Kidney (tissue), 13 donors: ENCODE measurements at regions not wholly inside any gene's neighbourhood (a gene's known extent, or its start where the extent isn't known, plus 50 kb on each side); places are given as distances from the start of the nearest gene placed in this dataset.

Source experiments
- DNase-seq, 5 donors: peaks; one replicate each; pipeline ENCODE4 v3.0.0-alpha.2; 2013 to 2020
- FAIRE-seq: peaks from 2 replicates; lab custom pipeline; 2012; peaks lifted over from hg19 to GRCh38; lab: Jason Lieb, UNC
- H3K27ac ChIP-seq, 2 donors: one replicate each; pipeline ENCODE4 v1.7.0; 2013; ENCODE audit warnings: low read depth in 2 of 2, low read length in 2 of 2, inconsistent platforms in 1 of 2
- H3K27me3 ChIP-seq: one replicate; pipeline ENCODE4 v1.7.1; 2013; ENCODE audit warnings: low read length, inconsistent platforms; ENCODE audit not compliant: control insufficient read depth, insufficient read depth
- H3K36me3 ChIP-seq, 3 donors: one replicate each; pipeline versions ENCODE4 v1.7.0 to v1.7.1; 2013; ENCODE audit warnings: low read length in 3 of 3, control low read depth in 1 of 3, inconsistent platforms in 1 of 3; ENCODE audit not compliant: insufficient read depth in 3 of 3, control insufficient read depth in 2 of 3
- H3K4me1 ChIP-seq, 3 donors: one replicate each; pipeline versions ENCODE4 v1.7.0 to v1.7.1; 2013; ENCODE audit warnings: low read length in 3 of 3, inconsistent platforms in 1 of 3, low read depth in 1 of 3; ENCODE audit not compliant: control insufficient read depth in 2 of 3, insufficient read depth in 2 of 3
- H3K4me3 ChIP-seq, 3 donors: one replicate each; pipeline versions ENCODE4 v1.7.0 to v1.8.1; 2013; ENCODE audit warnings: low read length in 3 of 3, control low read depth in 1 of 3, inconsistent platforms in 1 of 3
- H3K9ac ChIP-seq, 3 donors: one replicate each; pipeline versions ENCODE4 v1.7.0 to v1.7.1; 2013; ENCODE audit warnings: low read length in 3 of 3, control low read depth in 1 of 3, inconsistent platforms in 1 of 3
- H3K9me3 ChIP-seq, 3 donors: one replicate each; pipeline versions ENCODE4 v1.7.0 to v1.7.1; 2013; ENCODE audit warnings: low read length in 3 of 3, control low read depth in 1 of 3, inconsistent platforms in 1 of 3; ENCODE audit not compliant: control insufficient read depth in 2 of 3, insufficient read depth in 1 of 3
- intact Hi-C: fragments of 100-400 bp; cut with DNase I; formaldehyde crosslinking; loops from one replicate; pipeline ENCODE4 v1.11.1; 2022
- TF ChIP-seq, protein P1 (sequence below): IDR thresholded peaks from 3 replicates; pipeline ENCODE4 v1.5.1; 2012; ENCODE audit warnings: mild to moderate bottlenecking, moderate library complexity, borderline replicate concordance; ENCODE audit not compliant: insufficient read depth; ENCODE audit errors: extremely low read depth
- donor health status: control.
- donor health status: control.
- donor health status: control.
- donor health status: control.
- donor health status: control.
- donor health status: DM: yes; HTN: yes; CAD: no.
- donor health status: Normal renal cell carcinoma (clear cell type).

DNA sequence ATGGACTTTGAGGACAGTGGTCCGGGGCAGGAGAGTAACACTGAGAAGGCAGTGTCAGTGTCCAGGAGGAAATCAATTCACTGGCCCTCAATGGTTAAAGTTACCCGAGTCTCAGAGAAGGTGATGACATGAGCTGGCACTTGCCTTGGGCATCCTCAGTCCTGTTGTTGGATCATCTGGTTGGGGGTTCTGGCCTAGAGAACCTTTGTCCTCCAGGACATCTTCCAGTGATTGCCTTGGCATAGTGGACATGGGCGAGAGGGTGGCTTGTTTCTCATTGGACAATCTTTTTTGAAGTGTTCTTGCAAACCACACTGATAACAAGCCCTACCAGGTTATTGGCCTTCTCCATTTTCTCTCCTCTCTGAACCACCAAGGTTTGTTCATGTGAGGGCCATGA, 83.4 kb upstream of the TERB2 start:
- H3K9me3 ChIP-seq = peaks cover 0 to 22% (median 0%) of the 10 kb centered on the region in 3 donors
- no peaks in the 10 kb centered on the region for H3K4me1 ChIP-seq
- TF ChIP-seq, protein P1, sequence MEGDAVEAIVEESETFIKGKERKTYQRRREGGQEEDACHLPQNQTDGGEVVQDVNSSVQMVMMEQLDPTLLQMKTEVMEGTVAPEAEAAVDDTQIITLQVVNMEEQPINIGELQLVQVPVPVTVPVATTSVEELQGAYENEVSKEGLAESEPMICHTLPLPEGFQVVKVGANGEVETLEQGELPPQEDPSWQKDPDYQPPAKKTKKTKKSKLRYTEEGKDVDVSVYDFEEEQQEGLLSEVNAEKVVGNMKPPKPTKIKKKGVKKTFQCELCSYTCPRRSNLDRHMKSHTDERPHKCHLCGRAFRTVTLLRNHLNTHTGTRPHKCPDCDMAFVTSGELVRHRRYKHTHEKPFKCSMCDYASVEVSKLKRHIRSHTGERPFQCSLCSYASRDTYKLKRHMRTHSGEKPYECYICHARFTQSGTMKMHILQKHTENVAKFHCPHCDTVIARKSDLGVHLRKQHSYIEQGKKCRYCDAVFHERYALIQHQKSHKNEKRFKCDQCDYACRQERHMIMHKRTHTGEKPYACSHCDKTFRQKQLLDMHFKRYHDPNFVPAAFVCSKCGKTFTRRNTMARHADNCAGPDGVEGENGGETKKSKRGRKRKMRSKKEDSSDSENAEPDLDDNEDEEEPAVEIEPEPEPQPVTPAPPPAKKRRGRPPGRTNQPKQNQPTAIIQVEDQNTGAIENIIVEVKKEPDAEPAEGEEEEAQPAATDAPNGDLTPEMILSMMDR = no peak
- DNase-seq (no peak), FAIRE-seq (no peak)
- H3K27me3 ChIP-seq = no peaks in the 10 kb centered on the region
- H3K27ac ChIP-seq = no peak overlapping the region
- no peak overlapping the region for H3K9ac ChIP-seq
- H3K36me3 ChIP-seq = no peaks in the 10 kb centered on the region
- H3K4me3 ChIP-seq = no peak overlapping the region
- intact Hi-C loops = no loop called here

DNA sequence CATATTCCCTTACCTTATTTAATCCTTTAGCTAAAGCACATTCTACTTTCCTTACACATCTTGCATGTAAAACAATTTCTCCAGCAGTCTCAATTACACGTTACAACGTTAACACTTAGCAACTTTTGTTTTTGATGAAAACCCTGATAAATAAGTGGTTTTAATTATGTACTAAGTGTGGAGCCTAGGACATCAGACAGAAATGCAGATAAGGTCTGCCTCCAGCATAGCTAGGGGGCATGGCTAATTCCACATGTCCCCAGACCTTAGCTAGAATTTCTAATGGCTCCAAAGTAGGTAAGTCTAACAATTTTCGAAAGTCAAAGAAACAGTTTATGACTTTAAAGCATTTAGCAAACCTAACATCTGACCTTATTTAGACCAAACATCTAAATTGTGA, 77.4 kb upstream of the TERB2 start:
- Histone ChIP-seq H3K4me1 (no peaks in the 10 kb centered on the region), H3K27ac (no peak overlapping the region), H3K9ac (no peak overlapping the region), H3K9me3 (peaks cover 0 to 29% (median 0%) of the 10 kb centered on the region in 3 donors), H3K36me3 (no peaks in the 10 kb centered on the region), H3K27me3 (no peaks in the 10 kb centered on the region), H3K4me3 (no peak overlapping the region)
- intact Hi-C loops = no loop called here
- TF ChIP-seq, protein P1 = no peak
- no peak for DNase-seq
- no peak for FAIRE-seq

DNA sequence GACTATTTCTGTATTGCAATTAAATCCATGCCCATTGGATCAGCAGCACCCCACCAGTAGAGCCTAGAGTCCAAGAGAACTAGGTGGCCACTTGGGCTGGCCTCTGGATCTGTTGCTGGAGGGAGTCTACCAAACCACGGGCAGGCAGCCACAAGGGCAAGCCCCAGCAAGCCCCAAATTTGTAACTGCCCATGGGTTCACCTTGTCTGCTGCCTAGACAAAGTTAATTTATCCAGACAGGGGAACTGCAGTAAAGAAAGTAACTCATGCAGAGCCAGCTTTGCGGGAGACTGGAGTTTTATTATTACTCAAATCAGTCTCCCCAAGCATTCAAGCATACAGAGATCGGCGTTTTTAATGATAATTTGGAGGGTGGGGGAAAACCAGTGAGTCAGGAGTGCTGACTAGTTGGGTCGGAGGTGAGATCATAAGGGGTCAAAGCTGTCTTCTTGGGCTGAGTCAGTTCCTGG, 74.0 kb upstream of the TERB2 start:
- intact Hi-C loops = no loop called here
- Histone ChIP-seq H3K27ac (peak overlapping the region in 1 of 2 donors; percentile 1), H3K27me3 (no peaks in the 10 kb centered on the region), H3K4me3 (no peak overlapping the region), H3K36me3 (no peaks in the 10 kb centered on the region), H3K4me1 (no peaks in the 10 kb centered on the region), H3K9me3 (peaks cover 0 to 12% (median 0%) of the 10 kb centered on the region in 3 donors), H3K9ac (no peak overlapping the region)
- FAIRE-seq (no peak), DNase-seq (peak in 2 of 5 donors; percentile 2 to 4)
- TF ChIP-seq, protein P1 = no peak
